Suppressor macrophage treated with lipopolysaccharide for 4 hours (primary cell): ENCODE measurements at regions not wholly inside any gene's neighbourhood (a gene's known extent, or its start where the extent isn't known, plus 50 kb on each side); places are given as distances from the start of the nearest gene placed in this dataset.

ENCODE experiments used
- DNase-seq: peaks from one replicate; pipeline ENCODE4 v3.0.0-alpha.2; 2020

DNA sequence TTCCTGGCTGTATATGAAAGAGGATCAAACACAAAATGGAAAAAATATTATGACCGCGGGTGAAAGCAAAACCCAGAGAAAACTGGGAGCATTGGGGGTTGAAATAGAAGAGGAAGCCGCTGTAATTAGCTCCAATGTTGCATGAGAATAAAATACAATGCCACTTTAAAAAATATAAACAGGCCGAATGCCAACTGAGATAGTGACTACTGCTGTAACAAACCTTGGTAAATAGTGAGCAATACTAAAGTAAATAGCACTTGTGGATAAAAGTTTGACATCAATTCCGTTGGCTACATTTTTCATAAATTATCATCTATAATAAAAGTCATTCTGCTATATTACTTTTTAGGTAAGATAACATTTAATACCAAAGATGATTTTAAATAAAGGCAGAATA is 395.8 kb upstream of the MIR17HG start:
- no peak for DNase-seq

DNA sequence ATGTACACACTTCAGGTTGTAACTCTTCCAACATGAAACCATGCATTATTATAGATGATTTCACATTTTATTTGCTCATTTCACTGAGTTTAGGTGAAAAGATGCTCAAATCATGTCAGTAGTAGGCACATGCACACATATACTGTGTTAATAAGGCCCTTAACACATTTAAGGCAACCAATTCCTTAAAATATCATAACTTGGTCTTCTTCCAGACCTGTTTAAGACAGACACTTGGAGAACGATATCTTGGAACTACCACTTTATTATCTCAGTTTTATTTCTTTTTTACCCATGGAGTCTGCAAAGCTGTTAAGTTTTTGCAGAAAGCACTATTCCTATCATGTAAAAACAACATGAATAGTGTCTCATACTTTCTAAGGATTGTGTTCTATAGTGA is 395.2 kb upstream of the MIR17HG start:
- no peak for DNase-seq

DNA sequence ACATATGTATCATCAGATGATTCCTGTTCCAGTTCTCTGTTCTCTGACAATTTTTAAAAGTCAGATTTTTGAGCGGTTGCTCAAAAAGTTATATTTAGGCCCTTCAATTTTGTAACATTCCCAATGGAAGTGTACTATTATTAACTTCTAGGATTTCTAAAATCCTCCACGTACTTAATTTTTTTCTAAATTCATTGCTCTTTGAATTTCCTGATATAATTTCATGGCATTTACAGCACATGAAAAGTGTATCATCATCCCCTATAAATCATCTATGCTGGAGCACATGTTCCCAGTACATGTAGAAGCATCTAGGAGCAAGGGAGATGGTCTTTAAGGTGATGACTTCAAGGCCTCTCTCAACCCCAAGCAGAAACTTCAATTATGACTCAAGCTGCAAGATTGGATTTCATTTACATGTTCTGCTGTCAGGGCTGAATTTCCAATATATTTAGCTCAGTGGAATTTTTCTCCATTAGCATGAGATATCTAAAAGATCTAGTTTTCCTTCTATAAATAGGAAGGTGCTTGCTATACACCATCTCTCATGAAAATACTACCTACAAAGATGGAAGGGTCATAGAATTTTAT is 392.8 kb upstream of the MIR17HG start:
- DNase-seq: no peak

DNA sequence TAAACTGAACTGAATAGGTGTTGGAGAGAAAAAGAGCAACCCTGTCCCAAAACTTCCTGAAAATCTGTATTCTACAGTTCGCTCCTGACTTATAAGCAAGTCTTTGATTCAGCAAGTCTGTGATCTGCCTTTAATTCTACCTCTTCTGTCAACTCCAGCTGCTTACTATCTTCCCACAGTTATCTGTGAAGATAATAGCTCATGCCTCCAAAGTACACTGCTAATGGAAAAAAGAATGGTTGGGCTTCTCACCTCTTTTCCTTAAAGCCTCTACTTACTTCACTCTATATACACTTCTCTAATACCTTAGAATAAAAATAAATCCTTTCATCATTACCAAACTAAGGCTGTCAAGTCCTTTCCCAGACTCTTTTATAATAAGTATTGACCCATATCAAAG is 391.5 kb upstream of the MIR17HG start:
- DNase-seq: no peak

DNA sequence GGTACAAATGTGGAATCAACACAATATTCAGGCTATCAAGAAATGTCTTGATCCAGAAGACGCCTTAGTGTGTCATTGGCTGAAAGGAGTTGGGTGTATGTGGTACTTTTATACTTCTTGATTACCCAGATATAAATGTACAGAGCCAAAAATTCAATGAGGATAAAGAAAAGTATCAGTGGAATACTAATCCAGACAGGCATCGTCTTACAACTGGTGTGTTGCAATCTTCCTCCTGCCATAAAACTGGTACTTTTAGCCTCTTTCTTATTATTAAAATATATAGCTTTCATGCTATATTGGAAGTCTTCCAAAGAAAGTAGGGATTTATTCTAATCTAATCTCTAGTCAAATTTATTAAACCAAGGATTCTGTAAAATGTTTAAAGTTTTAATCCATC is 388.6 kb upstream of the MIR17HG start:
- DNase-seq: no peak

DNA sequence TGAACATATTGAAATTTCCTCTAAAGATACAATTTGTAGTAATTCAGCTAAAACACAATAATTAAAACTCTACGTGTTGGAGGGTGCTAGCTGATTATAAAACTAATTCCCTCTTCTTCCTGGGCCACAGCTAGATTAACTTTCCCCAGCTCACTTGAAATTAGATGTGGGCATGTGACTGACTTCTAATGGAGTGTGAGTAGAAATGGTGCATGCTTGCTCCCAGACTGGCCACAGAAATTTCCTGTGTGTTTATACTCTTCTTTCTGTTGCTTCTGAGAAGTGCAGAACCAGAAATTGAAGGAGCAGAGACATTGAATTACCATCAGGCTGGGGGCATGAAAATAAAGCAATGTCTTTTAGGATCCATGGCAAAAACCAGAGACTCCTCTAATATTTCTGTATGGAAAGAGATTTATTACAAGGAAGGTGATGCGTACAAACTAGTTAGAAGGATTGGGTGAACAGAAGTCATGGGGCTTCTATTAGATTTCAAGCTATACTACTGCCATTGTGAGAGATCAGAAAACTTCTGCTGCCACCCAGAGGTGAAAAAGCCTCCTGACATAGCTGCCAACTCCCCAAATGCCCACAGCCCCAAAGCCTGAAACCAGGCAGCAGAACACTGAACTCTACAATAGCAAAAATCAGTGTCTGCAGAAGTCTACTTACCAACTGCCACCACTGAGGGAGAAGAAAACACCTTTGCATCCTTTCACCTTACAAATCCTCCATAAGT is 379.2 kb upstream of the MIR17HG start:
- DNase-seq: no peak

DNA sequence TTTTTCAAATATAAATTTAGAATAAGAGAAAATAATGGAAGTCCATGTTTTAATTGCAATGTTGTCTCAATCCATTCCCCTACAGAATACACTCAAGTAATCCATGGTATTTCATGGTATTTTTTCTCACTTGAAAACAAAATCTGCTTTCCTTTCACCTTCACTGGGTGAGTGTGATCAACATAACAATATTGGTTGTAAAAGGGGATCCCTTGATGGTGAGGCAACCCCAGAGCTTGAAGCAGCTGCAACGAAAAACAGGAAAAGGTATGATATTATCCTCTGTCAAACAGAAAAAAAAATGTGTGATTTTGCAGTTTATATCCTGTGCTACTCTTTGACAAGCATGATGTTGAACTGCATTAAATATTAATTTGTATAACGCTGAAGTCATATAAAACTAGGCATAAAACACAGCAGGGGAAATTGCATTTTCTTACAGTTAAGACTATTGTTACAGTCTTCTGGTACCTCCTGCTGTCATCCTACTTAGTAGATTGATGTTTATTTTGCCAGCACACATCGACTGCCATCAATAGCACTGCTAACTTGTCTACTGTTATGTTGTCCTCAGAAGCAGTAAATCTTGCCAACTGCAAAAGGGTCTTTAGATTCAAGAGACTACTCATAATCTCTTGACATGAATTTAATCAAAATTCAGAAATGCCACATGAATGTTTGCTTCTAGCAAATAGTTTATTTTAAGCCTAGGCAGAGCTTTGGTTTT is 373.1 kb upstream of the MIR17HG start:
- no peak for DNase-seq

DNA sequence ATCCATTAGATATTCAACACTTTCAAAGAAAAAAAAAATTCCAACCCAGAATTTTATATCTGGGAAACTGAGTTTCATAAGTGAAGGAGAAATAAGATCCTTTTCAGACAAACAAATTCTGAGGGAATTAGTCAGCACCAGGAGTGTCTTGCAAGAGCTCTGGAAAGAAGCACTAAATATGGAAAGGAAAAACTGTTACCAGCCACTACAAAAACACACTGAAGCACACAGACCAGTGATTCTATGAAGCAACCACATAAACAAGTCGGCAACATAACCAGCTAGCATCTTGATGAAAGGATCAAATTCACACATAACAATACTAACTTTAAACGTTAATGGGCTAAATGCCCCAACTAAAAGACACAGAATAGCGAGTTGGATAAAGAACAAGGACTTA is 368.4 kb upstream of the MIR17HG start:
- DNase-seq: no peak

DNA sequence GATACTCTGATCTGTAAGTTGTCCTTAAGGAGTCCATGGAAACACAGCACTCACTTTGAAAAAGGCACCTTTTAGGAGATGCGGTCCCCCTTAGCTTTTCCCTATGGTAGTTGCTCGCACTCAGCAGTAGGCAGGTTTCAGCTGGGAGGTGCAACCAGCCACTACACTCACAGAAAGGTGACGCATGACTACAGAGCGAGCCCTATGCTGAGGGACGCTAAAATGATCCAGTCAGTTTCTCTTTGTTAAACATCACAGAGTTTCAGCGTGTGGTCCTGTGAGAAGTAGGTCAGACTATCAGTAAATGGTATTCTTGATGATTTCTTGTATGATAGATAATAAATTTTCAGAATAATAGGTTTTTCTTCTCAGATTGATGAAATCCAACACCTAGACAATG is 362.7 kb upstream of the MIR17HG start:
- no peak for DNase-seq

DNA sequence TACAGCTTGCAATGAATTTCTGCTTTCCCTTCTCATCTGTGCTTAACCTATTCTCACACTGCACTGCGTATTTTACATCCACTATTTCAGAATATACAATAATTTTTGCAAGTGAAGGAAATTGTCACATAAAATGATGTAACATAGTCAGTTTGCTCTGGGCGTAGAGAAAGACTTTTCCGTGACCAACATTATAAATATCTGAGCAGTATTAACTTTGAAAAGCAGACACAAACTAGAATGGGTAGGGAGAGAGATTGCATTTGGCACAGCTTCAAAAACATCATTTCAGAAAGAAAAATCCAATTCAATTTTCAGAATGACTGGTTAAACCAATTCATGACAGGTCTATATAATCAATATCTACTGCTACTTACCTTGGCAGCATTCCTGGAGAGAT is 352.5 kb upstream of the MIR17HG start:
- DNase-seq: no peak

DNA sequence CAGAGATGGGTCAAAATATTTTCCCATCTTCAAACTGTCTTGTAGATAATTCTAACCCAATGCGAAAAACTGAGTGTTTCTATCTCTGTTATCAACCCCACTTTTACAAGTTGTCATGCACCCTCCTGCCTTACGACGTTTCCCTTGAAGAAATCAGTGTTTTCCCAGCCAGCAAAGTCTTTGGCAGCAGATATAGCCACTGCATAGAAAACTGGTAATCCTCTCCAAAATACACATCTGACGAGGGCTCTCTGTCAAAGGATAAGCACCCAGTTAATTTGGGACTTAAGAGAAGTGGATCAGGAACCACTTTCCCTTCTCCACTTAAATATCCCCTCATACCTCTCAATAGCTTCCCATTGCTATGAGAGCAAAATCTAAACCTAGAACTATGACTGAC is 351.9 kb upstream of the MIR17HG start:
- no peak for DNase-seq

DNA sequence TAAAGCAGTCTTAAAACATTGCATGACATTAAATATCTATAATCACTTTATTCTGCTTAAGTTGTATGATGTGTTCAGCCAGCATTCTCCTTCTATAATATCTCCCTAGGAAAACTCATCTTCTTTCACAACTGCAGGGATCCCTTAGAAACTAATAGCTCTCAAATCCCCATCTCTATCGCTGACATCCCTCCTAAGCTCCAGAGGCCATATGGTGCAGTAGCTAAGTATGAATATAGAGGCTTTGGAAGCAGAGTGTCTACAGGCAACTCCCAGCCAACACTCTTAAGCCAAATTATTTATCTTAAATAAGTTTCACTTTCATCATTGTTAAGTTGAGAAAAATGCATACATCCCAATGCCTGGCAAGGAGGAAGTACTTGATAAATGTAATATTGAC is 349.5 kb upstream of the MIR17HG start:
- DNase-seq: no peak

DNA sequence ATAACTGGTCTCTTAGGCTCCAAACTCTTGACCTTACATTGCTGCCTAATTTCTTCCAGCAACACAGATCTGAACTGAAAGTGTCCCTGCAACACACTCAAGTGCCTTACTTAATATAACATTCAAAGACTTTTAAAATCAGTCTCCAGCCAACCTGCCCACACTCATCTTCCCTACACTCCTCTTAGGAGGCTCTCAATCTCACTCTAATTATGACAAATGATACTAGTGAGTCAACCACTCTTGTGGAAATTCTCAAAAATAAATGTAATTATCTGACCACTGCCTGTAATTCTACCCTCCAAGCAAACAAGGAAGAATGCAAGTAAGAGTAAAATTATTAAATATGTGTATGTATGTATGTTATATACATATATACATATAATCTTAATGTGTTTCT is 348.1 kb upstream of the MIR17HG start:
- no peak for DNase-seq

DNA sequence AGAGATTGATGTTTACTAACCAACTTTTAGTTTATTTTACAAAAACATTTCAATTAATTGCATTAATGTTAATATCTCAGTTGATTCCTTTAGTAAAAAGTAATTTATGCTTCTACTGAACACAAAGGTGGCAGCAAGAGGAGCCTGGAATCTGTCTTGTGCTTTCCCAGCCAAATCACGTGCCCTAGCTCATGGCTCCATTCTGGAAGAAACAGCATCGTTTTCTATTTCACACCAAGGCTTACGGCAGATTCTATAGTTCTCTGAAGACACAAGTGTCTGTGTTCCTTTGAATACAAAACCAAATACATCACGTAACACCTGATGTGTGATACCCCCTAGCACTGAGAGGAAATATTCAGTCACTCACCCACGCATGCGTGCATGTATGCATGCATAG is 346.1 kb upstream of the MIR17HG start:
- DNase-seq: no peak

DNA sequence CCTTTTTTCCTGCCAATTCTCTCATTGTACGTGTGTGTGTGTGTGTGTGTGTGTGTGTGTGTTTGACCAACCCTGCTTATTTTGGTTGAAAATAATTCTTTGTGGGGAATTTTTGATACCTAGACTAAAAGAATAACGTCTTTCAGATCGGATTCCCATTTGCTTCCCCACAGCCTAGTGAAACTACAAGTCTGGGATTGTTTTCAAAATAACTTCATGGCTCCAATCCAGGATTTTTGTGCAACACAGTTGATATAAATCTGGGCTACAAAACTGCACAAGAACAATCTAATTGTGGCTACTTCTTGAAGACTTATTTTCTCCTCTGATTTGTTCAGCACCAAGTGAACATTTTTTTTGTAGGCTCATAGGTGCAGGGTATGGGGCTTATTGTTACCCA is 332.8 kb upstream of the MIR17HG start:
- no peak for DNase-seq

DNA sequence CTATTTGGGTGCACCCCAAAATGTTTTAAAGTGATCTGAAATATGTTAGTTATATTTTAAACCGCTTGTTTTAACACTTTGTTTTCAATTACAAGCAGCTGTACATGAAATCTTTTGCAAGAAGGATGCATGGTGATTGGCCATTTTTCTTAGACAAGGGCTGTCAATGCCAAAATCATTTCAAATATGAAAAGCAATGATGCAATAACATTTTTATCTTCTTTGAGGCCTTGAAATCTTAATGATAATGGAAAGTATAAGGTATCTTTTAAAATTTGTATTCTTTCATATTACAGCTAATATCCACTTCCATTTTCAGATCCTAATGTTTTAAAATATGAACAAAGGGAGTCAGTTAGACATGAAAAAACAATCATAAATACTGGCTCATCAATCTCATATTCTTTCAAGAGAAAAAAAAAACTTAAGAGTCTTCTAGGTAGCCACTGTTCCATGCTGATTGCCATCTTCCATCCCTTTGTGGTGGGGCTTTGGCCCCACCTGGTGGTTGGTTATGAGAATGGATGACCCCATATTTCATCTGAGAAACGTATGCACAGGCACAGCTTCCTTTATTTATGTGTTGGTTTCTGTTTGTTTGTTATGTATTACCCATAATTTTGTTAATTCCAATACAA is 330.3 kb upstream of the MIR17HG start:
- peak; percentile 58 for DNase-seq

DNA sequence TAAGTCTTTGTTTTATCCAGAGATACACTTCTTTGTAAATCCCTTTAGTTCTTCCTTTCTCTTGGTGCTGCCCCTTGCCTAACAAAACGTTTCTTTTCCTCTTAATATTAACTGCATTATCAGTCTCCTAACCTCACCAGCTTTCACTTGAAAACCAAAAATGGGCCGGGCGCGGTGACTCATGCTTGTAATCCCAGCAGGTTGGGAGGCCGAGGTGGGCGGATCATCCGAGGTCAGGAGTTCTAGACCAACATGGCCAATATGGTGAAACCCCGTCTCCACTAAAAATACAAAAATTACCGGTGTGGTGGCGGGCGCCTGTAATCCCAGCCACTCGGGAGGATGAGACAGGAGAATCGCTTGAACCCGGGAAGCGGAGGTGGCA is 329.8 kb upstream of the MIR17HG start:
- DNase-seq: no peak

DNA sequence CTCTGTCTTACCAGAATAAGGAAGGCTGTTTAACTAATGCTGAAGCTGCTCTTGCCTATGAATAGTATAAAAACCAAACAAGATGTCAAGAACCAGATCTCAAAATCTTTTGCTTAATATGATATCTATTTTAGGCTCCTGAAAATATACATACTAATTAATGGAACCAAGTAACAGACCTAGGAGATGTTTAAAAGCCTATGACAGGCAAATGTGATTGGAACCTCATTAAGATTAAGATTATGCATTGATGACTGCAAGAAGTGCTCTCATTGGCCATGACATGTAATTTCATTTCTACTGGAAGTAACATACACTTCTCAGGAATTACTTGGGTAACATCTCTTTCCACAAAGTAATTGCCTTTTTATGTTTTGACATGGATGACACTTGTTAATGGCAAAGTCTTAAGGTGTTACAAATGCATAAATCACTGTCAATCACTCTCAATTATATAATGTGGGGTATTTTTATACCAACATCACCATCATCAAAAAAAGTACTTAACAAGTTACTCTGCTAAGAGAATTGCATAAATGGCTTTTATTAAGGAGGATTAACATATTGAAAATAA is 326.9 kb upstream of the MIR17HG start:
- no peak for DNase-seq

DNA sequence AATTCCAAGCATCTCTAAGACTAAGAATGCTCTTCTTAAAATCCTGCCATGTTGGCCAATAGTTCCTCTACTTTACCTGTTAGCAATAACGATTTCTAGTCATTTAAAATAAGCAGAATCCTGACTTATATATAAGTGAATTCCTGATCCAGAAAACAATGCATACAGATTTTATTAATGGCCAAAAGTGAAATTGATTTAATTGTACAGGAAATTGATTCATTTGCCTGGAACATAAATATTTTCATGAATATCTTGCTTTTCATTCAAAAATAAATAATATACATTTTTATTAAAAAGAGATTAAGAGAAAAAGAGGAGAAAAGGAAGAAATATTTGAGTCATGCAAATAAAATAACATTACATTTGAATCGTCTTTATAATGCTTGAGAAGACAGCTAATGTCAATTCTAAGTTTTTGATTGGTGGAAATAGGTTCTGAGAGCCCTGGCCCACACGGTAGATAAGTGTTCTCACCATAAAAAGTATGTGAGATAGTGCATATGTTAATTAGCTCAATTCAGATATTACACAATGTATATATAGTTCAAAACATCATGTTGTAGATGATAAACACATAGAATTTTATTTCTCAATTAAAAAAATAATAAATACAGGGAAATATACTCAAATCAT is 323.2 kb upstream of the MIR17HG start:
- no peak for DNase-seq

DNA sequence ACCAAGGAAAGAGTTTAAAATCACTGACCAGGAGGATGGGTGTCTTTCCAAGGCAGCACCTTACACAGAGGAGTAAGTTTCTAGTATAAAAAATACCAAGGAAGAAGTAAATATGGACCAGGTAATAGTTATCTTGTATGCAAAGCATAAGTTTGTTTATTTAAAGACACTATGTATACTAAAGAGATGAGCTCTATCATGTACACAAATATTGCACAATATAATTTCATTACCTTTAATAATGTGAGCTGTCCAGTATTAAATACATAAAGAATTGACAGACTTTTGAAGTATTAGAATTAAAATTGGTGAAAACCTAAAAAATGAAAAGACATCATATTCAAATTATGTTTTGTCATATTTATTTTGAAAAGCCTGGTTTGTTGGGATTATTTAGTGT is 322.0 kb upstream of the MIR17HG start:
- DNase-seq: no peak

DNA sequence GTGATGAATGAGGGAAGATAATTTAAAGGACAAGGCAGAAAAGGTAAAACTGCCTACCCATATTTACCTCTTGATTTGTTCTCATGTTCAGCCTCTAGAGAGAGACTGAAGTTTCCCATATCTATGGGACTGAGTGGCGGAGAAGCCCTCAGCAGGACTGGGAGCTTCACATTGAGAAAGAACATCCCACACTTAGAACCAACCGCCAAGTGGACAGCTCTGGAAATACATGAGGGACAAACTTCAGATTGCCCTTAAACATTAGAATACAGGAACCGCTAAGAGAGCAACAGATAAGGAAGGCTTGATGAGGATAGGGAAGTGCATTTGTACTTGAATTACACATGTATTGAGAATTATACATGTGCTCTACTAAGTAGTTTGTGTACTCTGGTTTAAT is 316.0 kb upstream of the MIR17HG start:
- DNase-seq: no peak

DNA sequence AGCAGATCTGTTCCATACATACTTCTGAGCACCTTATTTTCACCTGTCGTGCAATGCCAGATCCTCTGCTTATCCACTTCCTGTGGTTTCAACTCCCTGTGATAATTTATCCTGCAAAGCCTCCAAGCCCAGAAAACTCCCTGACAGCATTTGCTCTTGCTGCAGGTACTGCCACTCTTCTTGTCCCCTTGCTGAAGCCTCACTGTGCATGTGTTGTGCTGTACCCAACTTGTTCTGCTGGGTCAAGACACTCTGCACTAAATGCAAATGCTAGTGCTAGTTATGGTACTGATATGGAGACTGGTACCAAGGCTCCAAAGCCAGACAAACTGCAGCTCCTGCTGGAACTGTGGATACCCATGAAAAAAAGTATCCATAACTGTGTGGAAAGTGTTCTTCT is 315.4 kb upstream of the MIR17HG start:
- no peak for DNase-seq

DNA sequence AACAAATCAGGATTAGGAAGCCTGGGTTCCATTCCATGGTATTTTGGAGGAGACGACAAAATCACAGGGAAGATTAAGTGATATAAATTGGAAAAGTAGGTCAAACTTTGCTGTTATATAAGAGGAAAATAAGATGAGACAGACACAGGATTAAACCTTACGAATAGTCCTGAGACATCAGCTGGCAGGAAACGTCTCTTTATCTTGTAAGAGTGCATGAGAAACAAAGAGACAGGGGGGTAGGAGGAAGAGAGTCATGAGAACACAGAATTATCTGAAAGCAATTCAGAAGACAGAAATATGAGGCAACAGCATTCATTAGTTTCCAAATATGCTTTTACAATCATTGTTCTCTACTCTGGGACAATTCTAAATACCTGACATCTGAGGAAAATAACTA is 310.6 kb upstream of the MIR17HG start:
- no peak for DNase-seq
